GM23338 (cell line): ENCODE measurements at regions not wholly inside any gene's neighbourhood (a gene's known extent, or its start where the extent isn't known, plus 50 kb on each side); places are given as distances from the start of the nearest gene placed in this dataset.

Experiments
- ATAC-seq: fragments of 200-7000 bp; cut with Tn5 transposase; 3 replicates; pipeline ENCODE4 v1.9.1; 2020
- DNase-seq: peaks from one replicate; pipeline ENCODE4 v3.0.0-alpha.2; 2015; ENCODE audit warnings: low spot score
- H2AFZ ChIP-seq: fragments of 200-600 bp; sonication (generic); 2 replicates; pipeline ENCODE4 v1.8.0; 2016; ENCODE audit warnings: antibody characterized with exemption, mild to moderate bottlenecking, moderate library complexity
- H3F3A ChIP-seq: fragments of 200-600 bp; sonication (generic); replicated peaks from 2 replicates; pipeline ENCODE4 v1.8.0; 2017; ENCODE audit warnings: antibody characterized with exemption, mixed run types, low read depth
- H3K27ac ChIP-seq: fragments of 200-600 bp; sonication (generic); 2 replicates; pipeline ENCODE4 v1.6.1; 2016; ENCODE audit warnings: low read depth
- H3K27me3 ChIP-seq: fragments of 200-600 bp; sonication (generic); 2 replicates; pipeline ENCODE4 v1.8.0; 2016; ENCODE audit warnings: mild to moderate bottlenecking, mixed run types, moderate library complexity; ENCODE audit not compliant: insufficient read depth
- H3K36me3 ChIP-seq: fragments of 200-600 bp; sonication (generic); 2 replicates; pipeline ENCODE4 v1.8.0; 2016; ENCODE audit warnings: mild to moderate bottlenecking; ENCODE audit not compliant: insufficient read depth
- H3K4me1 ChIP-seq: fragments of 200-600 bp; sonication (generic); 2 replicates; pipeline ENCODE4 v1.8.0; 2016; ENCODE audit warnings: mild to moderate bottlenecking, moderate library complexity; ENCODE audit not compliant: insufficient read depth
- H3K4me2 ChIP-seq: fragments of 200-600 bp; sonication (generic); 2 replicates; pipeline ENCODE4 v1.7.1; 2017; ENCODE audit warnings: mixed run types
- H3K4me3 ChIP-seq: fragments of 200-600 bp; sonication (generic); 2 replicates; pipeline ENCODE4 v1.6.1; 2016; ENCODE audit warnings: mixed run types
- H3K79me2 ChIP-seq: fragments of 200-600 bp; sonication (generic); replicated peaks from 2 replicates; pipeline ENCODE4 v1.8.0; 2017; ENCODE audit warnings: mild to moderate bottlenecking; ENCODE audit not compliant: insufficient read depth
- H3K9me2 ChIP-seq: fragments of 200-600 bp; sonication (generic); 2 replicates; pipeline ENCODE4 v1.8.0; 2017; ENCODE audit not compliant: insufficient read depth
- H4K20me1 ChIP-seq: fragments of 200-600 bp; sonication (generic); replicated peaks from 2 replicates; pipeline ENCODE4 v1.8.0; 2017; ENCODE audit warnings: mild to moderate bottlenecking; ENCODE audit not compliant: insufficient read depth
- H3K27ac Mint-ChIP-seq: 2 replicates; pipeline ENCODE4 v1.8.0; 2020; ENCODE audit warnings: inconsistent platforms, mild to moderate bottlenecking, moderate library complexity, mixed read lengths
- H3K27me3 Mint-ChIP-seq: 3 replicates; pipeline ENCODE4 v1.8.0; 2022; ENCODE audit warnings: low read depth, mild to moderate bottlenecking, moderate library complexity, mixed read lengths, inconsistent platforms; ENCODE audit not compliant: insufficient read depth, poor library complexity
- H3K36me3 Mint-ChIP-seq: 3 replicates; pipeline ENCODE4 v1.8.0; 2021; ENCODE audit warnings: low read depth, mild to moderate bottlenecking, inconsistent platforms, moderate library complexity, mixed read lengths
- H3K4me1 Mint-ChIP-seq: 3 replicates; pipeline ENCODE4 v1.8.0; 2020; ENCODE audit warnings: mild to moderate bottlenecking, inconsistent platforms, mixed read lengths
- H3K4me3 Mint-ChIP-seq: 3 replicates; pipeline ENCODE4 v1.8.0; 2021; ENCODE audit warnings: moderate library complexity, mild to moderate bottlenecking, inconsistent platforms, mixed read lengths
- H3K9me3 Mint-ChIP-seq: 3 replicates; pipeline ENCODE4 v1.8.0; 2020; ENCODE audit warnings: moderate library complexity, mild to moderate bottlenecking, inconsistent platforms, mixed read lengths
- CREB1 ChIP-seq: fragments of 250-450 bp; sonication (Bioruptor Pico); IDR thresholded peaks from 2 replicates; pipeline ENCODE4 v1.5.0; 2020; ENCODE audit warnings: low read depth, mild to moderate bottlenecking, moderate library complexity
- ETS1 ChIP-seq: IDR thresholded peaks from 2 replicates; pipeline ENCODE4 v1.6.1; 2016; ENCODE audit warnings: antibody characterized with exemption
- EZH2 ChIP-seq: fragments of 200-600 bp; sonication (generic); IDR thresholded peaks from one replicate; pipeline ENCODE4 v1.8.0; 2017; ENCODE audit warnings: antibody characterized with exemption, mild to moderate bottlenecking, low read depth; ENCODE audit not compliant: unreplicated experiment
- EZH2phosphoT487 ChIP-seq: fragments of 200-600 bp; sonication (generic); IDR thresholded peaks from one replicate; pipeline ENCODE4 v1.8.1; 2018; ENCODE audit warnings: antibody characterized with exemption; ENCODE audit not compliant: unreplicated experiment
- JUNB ChIP-seq: IDR thresholded peaks from one replicate; pipeline ENCODE4 v1.6.1; 2016; ENCODE audit warnings: antibody characterized with exemption; ENCODE audit not compliant: unreplicated experiment
- POLR2AphosphoS5 ChIP-seq: IDR thresholded peaks from 2 replicates; pipeline ENCODE4 v1.6.1; 2016; ENCODE audit warnings: antibody characterized with exemption, low read depth
- REST ChIP-seq: IDR thresholded peaks from one replicate; pipeline ENCODE4 v1.6.1; 2018; ENCODE audit warnings: antibody characterized with exemption; ENCODE audit not compliant: unreplicated experiment
- STAT1 ChIP-seq: IDR thresholded peaks from one replicate; pipeline ENCODE4 v1.6.1; 2016; ENCODE audit warnings: antibody characterized with exemption; ENCODE audit not compliant: unreplicated experiment
- ZNF462 ChIP-seq: fragments of 250-450 bp; sonication (Bioruptor Pico); IDR thresholded peaks from 2 replicates; pipeline ENCODE4 v1.5.0; 2020; ENCODE audit warnings: mild to moderate bottlenecking, moderate library complexity
- TF ChIP-seq, protein P1 (sequence below), 2 experiments: fragments of 200-600 bp in 1 of 2; sonication (generic) in 1 of 2; conservative IDR thresholded peaks; 2 replicates each; pipeline versions ENCODE4 v1.5.1 to v1.6.1; 2016 to 2017; ENCODE audit warnings: antibody characterized with exemption in 2 of 2, low read depth in 2 of 2, mild to moderate bottlenecking in 2 of 2, moderate library complexity in 1 of 2

- TF ChIP-seq ETS1 (no peak), EZH2phosphoT487 (no peak), CREB1 (CRISPR knock-in tag) (no peak)
Measured at GRCh38 chr12:28800129-28800528, 348.9 kb upstream of the FAR2 start (continued).

DNA sequence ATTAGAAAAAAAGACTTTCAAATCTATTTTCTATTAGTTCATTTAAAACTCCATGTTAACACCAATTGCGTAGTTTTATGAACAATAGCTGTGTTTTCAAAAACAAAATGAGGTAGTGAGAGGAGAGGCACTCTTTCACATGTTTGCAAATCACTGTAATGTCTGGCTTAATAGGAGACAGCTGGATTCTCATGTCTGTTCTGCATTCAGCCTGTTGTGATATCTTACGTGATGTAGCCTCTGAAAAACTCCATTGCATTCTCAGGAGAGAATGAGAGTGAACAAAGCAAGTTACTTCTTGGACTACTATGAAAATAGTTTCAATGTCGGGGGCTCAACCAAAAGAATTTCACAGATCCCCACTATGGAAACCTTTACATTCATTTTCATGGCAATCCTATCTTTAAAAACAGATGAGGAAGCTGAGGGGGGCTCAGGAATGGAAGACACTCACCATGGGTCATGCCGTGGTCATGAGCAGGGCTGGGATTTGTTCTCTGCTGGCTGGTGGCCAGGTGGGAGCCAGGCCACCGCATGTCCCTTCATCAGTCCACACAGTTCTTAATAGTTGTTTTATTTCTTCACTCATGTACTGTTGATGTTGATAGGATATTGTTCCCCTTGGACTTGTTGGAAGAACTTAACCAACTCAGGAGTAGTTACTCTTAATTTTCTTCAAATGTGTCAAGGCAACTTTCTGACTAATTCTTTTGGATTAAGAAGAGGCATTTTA is 346.2 kb upstream of the FAR2 start:
- H2AFZ ChIP-seq = no peak overlapping the region
- peaks cover 1% of the 10 kb centered on the region; the same call in 1 of the 3 replicates for H3K36me3 Mint-ChIP-seq
- H3K36me3 ChIP-seq = 0 out of 2 replicates have a peak, but pooled peaks cover 3% of the 10 kb centered on the region
- H3K4me1 ChIP-seq = no peaks in the 10 kb centered on the region
- no peak overlapping the region for H3K4me2 ChIP-seq
- H3K4me3 ChIP-seq = no peak overlapping the region
- H3K9me2 ChIP-seq = 0 out of 2 replicates have a peak, but pooled peaks cover 5% of the 10 kb centered on the region
- no peak for ATAC-seq
- no peaks in the 10 kb centered on the region for H3F3A ChIP-seq
- H3K4me1 Mint-ChIP-seq = no peaks in the 10 kb centered on the region
- no peaks in the 10 kb centered on the region for H3K79me2 ChIP-seq
- DNase-seq = no peak
- no peaks in the 10 kb centered on the region for H4K20me1 ChIP-seq
- H3K27me3 Mint-ChIP-seq = no peaks in the 10 kb centered on the region
- peaks cover 5% of the 10 kb centered on the region for H3K9me3 Mint-ChIP-seq
- no peaks in the 10 kb centered on the region for H3K27me3 ChIP-seq
- no peak overlapping the region for H3K27ac Mint-ChIP-seq
- H3K4me3 Mint-ChIP-seq = no peak overlapping the region
- H3K27ac ChIP-seq = no peak overlapping the region
- no peak for TF ChIP-seq ETS1
- TF ChIP-seq REST = no peak
- no peak for TF ChIP-seq STAT1
- TF ChIP-seq POLR2AphosphoS5 = no peak
- no peak for TF ChIP-seq ZNF462 (CRISPR knock-in tag)
- no peak for TF ChIP-seq EZH2
- TF ChIP-seq, protein P1, sequence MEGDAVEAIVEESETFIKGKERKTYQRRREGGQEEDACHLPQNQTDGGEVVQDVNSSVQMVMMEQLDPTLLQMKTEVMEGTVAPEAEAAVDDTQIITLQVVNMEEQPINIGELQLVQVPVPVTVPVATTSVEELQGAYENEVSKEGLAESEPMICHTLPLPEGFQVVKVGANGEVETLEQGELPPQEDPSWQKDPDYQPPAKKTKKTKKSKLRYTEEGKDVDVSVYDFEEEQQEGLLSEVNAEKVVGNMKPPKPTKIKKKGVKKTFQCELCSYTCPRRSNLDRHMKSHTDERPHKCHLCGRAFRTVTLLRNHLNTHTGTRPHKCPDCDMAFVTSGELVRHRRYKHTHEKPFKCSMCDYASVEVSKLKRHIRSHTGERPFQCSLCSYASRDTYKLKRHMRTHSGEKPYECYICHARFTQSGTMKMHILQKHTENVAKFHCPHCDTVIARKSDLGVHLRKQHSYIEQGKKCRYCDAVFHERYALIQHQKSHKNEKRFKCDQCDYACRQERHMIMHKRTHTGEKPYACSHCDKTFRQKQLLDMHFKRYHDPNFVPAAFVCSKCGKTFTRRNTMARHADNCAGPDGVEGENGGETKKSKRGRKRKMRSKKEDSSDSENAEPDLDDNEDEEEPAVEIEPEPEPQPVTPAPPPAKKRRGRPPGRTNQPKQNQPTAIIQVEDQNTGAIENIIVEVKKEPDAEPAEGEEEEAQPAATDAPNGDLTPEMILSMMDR (conservative IDR thresholded peaks at IDR 0.05; ENCODE audit: low read depth in 2 of 2) = no peak
- TF ChIP-seq JUNB = no peak
- no peak for TF ChIP-seq CREB1 (CRISPR knock-in tag)
